Transverse colon (tissue), 4 donors: ENCODE measurements at regions not wholly inside any gene's neighbourhood (a gene's known extent, or its start where the extent isn't known, plus 50 kb on each side); places are given as distances from the start of the nearest gene placed in this dataset.

ENCODE experiments used
- CTCF ChIP-seq, 5 experiments: fragments of 200-600 bp in 3 of 5; fragments of 450-650 bp in 2 of 5; sonication (generic) in 3 of 5; IDR thresholded peaks; 1 replicate in 2 of 5; 2 replicates in 3 of 5; pipeline ENCODE4 v1.5.1; 2016 to 2017; ENCODE audit warnings: antibody characterized with exemption in 5 of 5, inconsistent platforms in 3 of 5, mild to moderate bottlenecking in 2 of 5, moderate library complexity in 1 of 5
- POLR2AphosphoS5 ChIP-seq, 3 donors: sonication (generic); formaldehyde crosslinking; IDR thresholded peaks; one replicate each; pipeline ENCODE4 v1.6.1; 2016; ENCODE audit warnings: antibody characterized with exemption in 3 of 3

GRCh38 chr5:42872865-42873264, 61.2 kb upstream of the SELENOP start:
- no peak for TF ChIP-seq CTCF (IDR thresholded peaks at IDR 0.05)
- no peak for TF ChIP-seq POLR2AphosphoS5 (IDR thresholded peaks at IDR 0.05)
